ENCODE measurements at regions not wholly inside any gene's neighbourhood (a gene's known extent, or its start where the extent isn't known, plus 50 kb on each side); places are given as distances from the start of the nearest gene placed in this dataset.

DNA sequence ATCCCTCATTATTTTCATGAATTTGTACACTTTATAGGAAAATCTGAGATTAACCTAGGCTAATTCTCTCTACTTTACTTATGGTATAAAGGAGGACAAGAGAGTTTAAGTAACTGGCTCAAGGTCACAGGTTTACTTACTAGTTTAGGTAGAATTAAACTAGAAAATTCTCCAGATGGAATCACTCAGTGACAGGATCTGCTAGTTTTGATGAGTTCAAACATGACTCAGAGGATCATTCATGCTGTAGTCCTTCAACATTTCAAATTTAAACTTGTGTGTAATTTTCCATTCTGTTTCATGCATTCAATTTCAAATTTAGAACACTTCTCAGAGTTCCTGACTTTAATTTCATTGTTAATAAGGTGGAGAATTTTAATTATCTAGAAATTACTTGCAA, 485.7 kb upstream of the TUSC1 start:
- H3K27me3 ChIP-seq = no peaks in the 10 kb centered on the region
- intact Hi-C loops (cut with DNase I; ENCODE audit: low total_unique reads) = no loop called here
- no peak for TF ChIP-seq POLR2A (IDR thresholded peaks at IDR 0.05)
- TF ChIP-seq, protein P1, sequence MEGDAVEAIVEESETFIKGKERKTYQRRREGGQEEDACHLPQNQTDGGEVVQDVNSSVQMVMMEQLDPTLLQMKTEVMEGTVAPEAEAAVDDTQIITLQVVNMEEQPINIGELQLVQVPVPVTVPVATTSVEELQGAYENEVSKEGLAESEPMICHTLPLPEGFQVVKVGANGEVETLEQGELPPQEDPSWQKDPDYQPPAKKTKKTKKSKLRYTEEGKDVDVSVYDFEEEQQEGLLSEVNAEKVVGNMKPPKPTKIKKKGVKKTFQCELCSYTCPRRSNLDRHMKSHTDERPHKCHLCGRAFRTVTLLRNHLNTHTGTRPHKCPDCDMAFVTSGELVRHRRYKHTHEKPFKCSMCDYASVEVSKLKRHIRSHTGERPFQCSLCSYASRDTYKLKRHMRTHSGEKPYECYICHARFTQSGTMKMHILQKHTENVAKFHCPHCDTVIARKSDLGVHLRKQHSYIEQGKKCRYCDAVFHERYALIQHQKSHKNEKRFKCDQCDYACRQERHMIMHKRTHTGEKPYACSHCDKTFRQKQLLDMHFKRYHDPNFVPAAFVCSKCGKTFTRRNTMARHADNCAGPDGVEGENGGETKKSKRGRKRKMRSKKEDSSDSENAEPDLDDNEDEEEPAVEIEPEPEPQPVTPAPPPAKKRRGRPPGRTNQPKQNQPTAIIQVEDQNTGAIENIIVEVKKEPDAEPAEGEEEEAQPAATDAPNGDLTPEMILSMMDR (IDR thresholded peaks at IDR 0.05) = no peak
- H3K4me3 ChIP-seq = no peak overlapping the region
- no peaks in the 10 kb centered on the region for H3K36me3 ChIP-seq (ENCODE audit: low read depth, missing control alignments)
- H3K27ac ChIP-seq = no peak overlapping the region
- no peak for DNase-seq
- H3K4me1 ChIP-seq = no peaks in the 10 kb centered on the region
- H3K9me3 ChIP-seq = no peaks in the 10 kb centered on the region

DNA sequence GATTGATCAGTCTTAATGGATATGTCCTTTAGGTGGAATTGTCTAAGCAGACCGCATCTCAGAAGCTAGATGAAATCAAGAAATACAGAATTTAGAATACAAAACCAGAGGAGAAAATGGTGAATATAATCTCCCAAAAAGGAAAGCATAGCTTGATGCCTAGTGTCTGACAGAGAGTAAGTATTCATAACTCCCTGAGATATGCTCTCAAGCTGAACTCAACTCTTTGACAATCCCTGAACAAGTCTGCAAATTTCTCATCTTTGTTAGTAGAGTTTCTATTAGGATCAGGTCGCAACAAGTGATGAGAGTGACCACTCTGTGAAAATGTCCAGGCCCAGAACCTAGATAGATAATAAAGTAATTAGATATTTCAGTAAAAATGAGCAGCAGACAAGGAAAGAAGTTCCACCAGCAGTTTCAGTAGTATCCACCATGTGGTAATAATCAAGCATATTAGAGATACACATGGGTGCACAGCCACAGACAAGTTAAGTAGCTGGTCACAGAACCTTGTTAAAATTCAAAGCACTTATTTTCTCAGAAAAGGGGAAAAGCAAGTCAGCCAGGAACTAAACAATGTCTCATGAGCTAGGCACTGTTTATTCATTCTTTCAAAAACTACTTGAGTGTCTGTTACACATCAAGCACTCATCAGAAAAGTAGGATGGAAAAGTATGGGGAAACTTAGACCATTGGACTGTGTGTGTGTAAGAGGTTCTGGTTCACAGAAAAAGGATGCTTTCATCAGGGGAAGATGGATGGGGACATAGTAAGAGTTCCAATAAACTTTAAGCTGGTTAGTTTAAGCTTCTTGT, 481.5 kb upstream of the TUSC1 start:
- intact Hi-C loops (cut with DNase I; ENCODE audit: low total_unique reads) = no loop called here
- WGBS, 2 donors = 84 to 91% methylated on average over 2 of the region's 2 CpGs
- H3K9me3 ChIP-seq = no peaks in the 10 kb centered on the region
- H3K4me1 ChIP-seq = no peaks in the 10 kb centered on the region
- no peaks in the 10 kb centered on the region for H3K36me3 ChIP-seq (ENCODE audit: low read depth, missing control alignments)
- no peak for DNase-seq
- no peaks in the 10 kb centered on the region for H3K27me3 ChIP-seq
- H3K27ac ChIP-seq = no peak overlapping the region
- no peak overlapping the region for H3K4me3 ChIP-seq
- TF ChIP-seq, protein P1 (IDR thresholded peaks at IDR 0.05) = no peak
- TF ChIP-seq POLR2A (IDR thresholded peaks at IDR 0.05) = no peak

DNA sequence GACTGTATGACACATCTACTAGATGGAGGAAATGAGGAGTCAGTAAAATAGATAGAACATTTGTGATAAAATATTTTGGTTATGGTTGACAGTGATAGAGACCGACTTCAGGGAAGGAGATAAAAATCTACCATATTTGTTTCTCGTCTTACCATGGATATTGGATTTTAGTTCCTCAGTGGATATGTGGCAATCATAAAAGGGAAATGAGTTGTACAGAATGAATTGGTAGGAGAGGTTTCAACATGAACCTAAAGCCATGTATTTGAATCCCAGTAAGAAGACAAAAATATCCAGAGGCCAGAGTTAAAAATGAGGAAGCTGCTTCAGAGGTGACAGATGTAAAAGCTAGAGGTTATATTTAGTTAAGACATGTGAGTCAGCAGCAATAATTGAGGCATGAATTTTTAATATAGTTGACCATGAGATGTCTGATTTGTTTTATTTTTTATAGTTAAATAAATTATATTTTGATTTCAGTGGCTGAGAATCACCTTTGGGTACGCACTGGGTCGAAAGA, 480.4 kb upstream of the TUSC1 start:
- Histone ChIP-seq H3K36me3 (ENCODE audit: low read depth, missing control alignments) (no peaks in the 10 kb centered on the region), H3K4me1 (no peaks in the 10 kb centered on the region), H3K27me3 (no peaks in the 10 kb centered on the region), H3K9me3 (no peaks in the 10 kb centered on the region), H3K4me3 (no peak overlapping the region), H3K27ac (no peak overlapping the region)
- intact Hi-C loops (cut with DNase I; ENCODE audit: low total_unique reads) = no loop called here
- no peak for TF ChIP-seq POLR2A (IDR thresholded peaks at IDR 0.05)
- TF ChIP-seq, protein P1 (IDR thresholded peaks at IDR 0.05) = no peak
- no peak for DNase-seq
- 92 to 93% methylated on average over 4 of the region's 4 CpGs for WGBS, 2 donors

DNA sequence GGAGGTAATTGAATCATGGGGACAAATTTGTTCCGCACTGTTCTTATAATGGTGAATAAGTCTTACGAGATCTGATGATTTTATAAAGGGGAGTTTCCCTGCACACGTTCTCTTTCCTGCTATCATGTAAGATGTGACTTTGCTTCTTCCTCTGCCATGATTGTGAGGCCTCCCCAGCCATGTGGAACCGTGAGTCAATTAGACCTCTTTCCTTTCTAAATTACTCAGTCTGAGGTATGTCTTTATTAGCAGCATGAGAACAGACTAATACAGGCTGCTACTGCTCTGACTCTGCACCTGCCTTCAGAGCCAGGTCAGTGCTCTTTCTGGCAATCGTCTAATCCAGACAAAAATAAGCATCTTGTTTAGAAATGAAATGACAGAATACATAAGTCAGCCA, 479.2 kb upstream of the TUSC1 start:
- 81 to 83% methylated on average over 5 of the region's 5 CpGs for WGBS, 2 donors
- no peak for DNase-seq

More for the DNA sequence above, 479.2 kb upstream of the TUSC1 start:
- intact Hi-C loops (cut with DNase I; ENCODE audit: low total_unique reads) = no loop called here
- no peak overlapping the region for H3K27ac ChIP-seq
- H3K36me3 ChIP-seq (ENCODE audit: low read depth, missing control alignments) = no peaks in the 10 kb centered on the region
- H3K9me3 ChIP-seq = no peaks in the 10 kb centered on the region
- no peak for TF ChIP-seq POLR2A (IDR thresholded peaks at IDR 0.05)
- TF ChIP-seq, protein P1 (IDR thresholded peaks at IDR 0.05) = no peak
- no peaks in the 10 kb centered on the region for H3K4me1 ChIP-seq
- H3K27me3 ChIP-seq = no peaks in the 10 kb centered on the region
- H3K4me3 ChIP-seq = no peak overlapping the region

Data from testis (tissue), 2 donors.